Nephron progenitor cell (in vitro differentiated cells): ENCODE measurements at regions not wholly inside any gene's neighbourhood (a gene's known extent, or its start where the extent isn't known, plus 50 kb on each side); places are given as distances from the start of the nearest gene placed in this dataset.

Experiments
- DNase-seq: peaks from one replicate; pipeline ENCODE4 v3.0.0; 2021
- H3K27ac Mint-ChIP-seq: 2 replicates; pipeline ENCODE4 v1.8.0; 2021; ENCODE audit warnings: mild to moderate bottlenecking, moderate library complexity, mixed read lengths
- H3K27me3 Mint-ChIP-seq: 2 replicates; pipeline ENCODE4 v1.8.0; 2021; ENCODE audit warnings: mild to moderate bottlenecking, low read depth, mixed read lengths; ENCODE audit not compliant: poor library complexity
- H3K36me3 Mint-ChIP-seq: 2 replicates; pipeline ENCODE4 v1.8.0; 2021; ENCODE audit warnings: low read depth, mixed read lengths
- H3K4me1 Mint-ChIP-seq: 2 replicates; pipeline ENCODE4 v1.8.0; 2021; ENCODE audit warnings: mixed read lengths
- H3K4me3 Mint-ChIP-seq: 2 replicates; pipeline ENCODE4 v1.8.0; 2021; ENCODE audit warnings: mild to moderate bottlenecking, moderate library complexity, mixed read lengths
- H3K9me3 Mint-ChIP-seq: 2 replicates; pipeline ENCODE4 v1.8.0; 2021; ENCODE audit warnings: mild to moderate bottlenecking, moderate library complexity, mixed read lengths
- CTCF ChIP-seq: fragments of 200-600 bp; sonication (generic); IDR thresholded peaks from 2 replicates; pipeline ENCODE4 v1.5.0; 2021; ENCODE audit warnings: antibody characterized with exemption

GRCh38 chr11:92386577-92386976, 162.0 kb downstream of the FAT3 start:
- no peaks in the 10 kb centered on the region for H3K9me3 Mint-ChIP-seq
- peaks cover 49% of the 10 kb centered on the region for H3K4me1 Mint-ChIP-seq
- H3K27me3 Mint-ChIP-seq, result no peaks in the 10 kb centered on the region
- no peak overlapping the region for H3K4me3 Mint-ChIP-seq
- H3K27ac Mint-ChIP-seq, result no peak overlapping the region
- DNase-seq, result no peak
- TF ChIP-seq CTCF, result no peak
- peaks cover 13% of the 10 kb centered on the region for H3K36me3 Mint-ChIP-seq

- TF ChIP-seq CTCF, result no peak
- no peak for DNase-seq
- Mint-ChIP-seq H3K4me1 (peaks cover 56% of the 10 kb centered on the region), H3K36me3 (peaks cover 13% of the 10 kb centered on the region), H3K27ac (no peak overlapping the region), H3K27me3 (no peaks in the 10 kb centered on the region), H3K4me3 (no peak overlapping the region), H3K9me3 (no peaks in the 10 kb centered on the region)
These were observed 163.2 kb downstream of the FAT3 start for GRCh38 chr11:92387859-92388258.

- H3K4me3 Mint-ChIP-seq, result no peak overlapping the region
- H3K36me3 Mint-ChIP-seq, result peaks cover 13% of the 10 kb centered on the region
- H3K27ac Mint-ChIP-seq, result no peak overlapping the region
- H3K4me1 Mint-ChIP-seq, result peaks cover 56% of the 10 kb centered on the region
- no peaks in the 10 kb centered on the region for H3K27me3 Mint-ChIP-seq
- DNase-seq, result no peak
- peak; percentile 32 for TF ChIP-seq CTCF
- H3K9me3 Mint-ChIP-seq, result no peaks in the 10 kb centered on the region
These were observed 163.8 kb downstream of the FAT3 start for GRCh38 chr11:92388380-92388779.

GRCh38 chr11:92390783-92391182, 166.2 kb downstream of the FAT3 start:
- Mint-ChIP-seq H3K9me3 (no peaks in the 10 kb centered on the region), H3K36me3 (peaks cover 13% of the 10 kb centered on the region), H3K4me1 (peaks cover 48% of the 10 kb centered on the region), H3K27me3 (no peaks in the 10 kb centered on the region), H3K27ac (no peak overlapping the region), H3K4me3 (no peak overlapping the region)
- no peak for TF ChIP-seq CTCF
- no peak for DNase-seq

GRCh38 chr11:92391364-92391763, 166.7 kb downstream of the FAT3 start:
- TF ChIP-seq CTCF, result no peak
- Mint-ChIP-seq H3K27ac (no peak overlapping the region), H3K4me3 (no peak overlapping the region), H3K27me3 (no peaks in the 10 kb centered on the region), H3K4me1 (peaks cover 49% of the 10 kb centered on the region), H3K9me3 (no peaks in the 10 kb centered on the region), H3K36me3 (peaks cover 9% of the 10 kb centered on the region)
- no peak for DNase-seq

GRCh38 chr11:92391808-92392207, 167.2 kb downstream of the FAT3 start:
- H3K4me3 Mint-ChIP-seq, result no peak overlapping the region
- no peak for DNase-seq
- no peaks in the 10 kb centered on the region for H3K9me3 Mint-ChIP-seq
- peaks cover 44% of the 10 kb centered on the region for H3K4me1 Mint-ChIP-seq
- peaks cover 6% of the 10 kb centered on the region for H3K36me3 Mint-ChIP-seq
- no peak overlapping the region for H3K27ac Mint-ChIP-seq
- H3K27me3 Mint-ChIP-seq, result no peaks in the 10 kb centered on the region
- no peak for TF ChIP-seq CTCF
